PC-3 (cell line): ENCODE measurements at regions not wholly inside any gene's neighbourhood (a gene's known extent, or its start where the extent isn't known, plus 50 kb on each side); places are given as distances from the start of the nearest gene placed in this dataset.

Source experiments
- ATAC-seq: fragments of 200-7000 bp; cut with Tn5 transposase; 2 replicates; pipeline ENCODE4 v1.9.1; 2020; ENCODE audit warnings: mild to moderate bottlenecking, moderate library complexity
- BruUV-seq: library from RNA; stranded (reverse); fragments of 400-500 nt; replicated peaks from 2 replicates; lab custom pipeline; 2021; lab: Mats Ljungman, UMichigan
- CTCF ChIA-PET: fragments of 300-600 bp; sonication (Branson Sonifier 250); formaldehyde crosslinking; loops from one replicate; lab custom pipeline; 2022; ENCODE audit warnings: antibody characterized with exemption; lab: Charles Lee
- POLR2A ChIA-PET: fragments of 300-600 bp; sonication (Branson Sonifier 250); formaldehyde crosslinking; loops from one replicate; lab custom pipeline; 2022; ENCODE audit warnings: antibody characterized with exemption; ENCODE audit not compliant: unreplicated experiment; lab: Charles Lee
- DNase-seq: peaks from one replicate; pipeline ENCODE4 v3.0.0-alpha.2; 2015
- H2AFZ ChIP-seq: fragments of 300-600 bp; sonication (generic); 2 replicates; pipeline ENCODE4 v1.6.0; 2016; ENCODE audit warnings: antibody characterized with exemption, low read length
- H3F3A ChIP-seq: fragments of 300-600 bp; sonication (generic); one replicate; pipeline ENCODE4 v1.6.0; 2017; ENCODE audit warnings: antibody characterized with exemption, low read length, control low read depth, mild to moderate bottlenecking; ENCODE audit not compliant: unreplicated experiment
- H3K27ac ChIP-seq: fragments of 300-600 bp; sonication (generic); 2 replicates; pipeline ENCODE4 v1.5.1; 2016; ENCODE audit warnings: mild to moderate bottlenecking, low read length
- H3K27me3 ChIP-seq: fragments of 300-600 bp; sonication (generic); 2 replicates; pipeline ENCODE4 v1.6.1; 2016; ENCODE audit warnings: low read length, mixed read lengths
- H3K36me3 ChIP-seq: fragments of 300-600 bp; sonication (generic); 2 replicates; pipeline ENCODE4 v1.6.1; 2016; ENCODE audit warnings: low read depth, mixed run types, low read length, mixed read lengths
- H3K4me1 ChIP-seq: fragments of 300-600 bp; sonication (generic); 2 replicates; pipeline ENCODE4 v1.5.1; 2016; ENCODE audit warnings: low read length; ENCODE audit not compliant: insufficient read depth
- H3K4me2 ChIP-seq: fragments of 300-600 bp; sonication (generic); 2 replicates; pipeline ENCODE4 v1.6.0; 2016; ENCODE audit warnings: low read length
- H3K4me3 ChIP-seq: fragments of 300-600 bp; sonication (generic); 2 replicates; pipeline ENCODE4 v1.5.1; 2016; ENCODE audit warnings: mild to moderate bottlenecking, low read length, mixed read lengths
- H3K79me2 ChIP-seq: fragments of 300-600 bp; sonication (generic); 2 replicates; pipeline ENCODE4 v1.6.1; 2017; ENCODE audit warnings: low read length, mixed read lengths
- H3K9ac ChIP-seq: fragments of 300-600 bp; sonication (generic); 2 replicates; pipeline ENCODE4 v1.6.0; 2016; ENCODE audit warnings: mild to moderate bottlenecking, low read length
- H3K9me2 ChIP-seq: fragments of 300-600 bp; sonication (generic); replicated peaks from 2 replicates; pipeline ENCODE4 v1.6.1; 2016; ENCODE audit warnings: mixed run types, low read length, mixed read lengths
- H3K9me3 ChIP-seq: fragments of 300-600 bp; sonication (generic); 2 replicates; pipeline ENCODE4 v1.6.1; 2016; ENCODE audit warnings: low read length, mixed read lengths
- H4K20me1 ChIP-seq: fragments of 300-600 bp; sonication (generic); 2 replicates; pipeline ENCODE4 v1.6.1; 2016; ENCODE audit warnings: low read length, mixed read lengths
- CTCF ChIP-seq: fragments of 300-600 bp; sonication (generic); conservative IDR thresholded peaks from 2 replicates; pipeline ENCODE4 v1.5.1; 2017; ENCODE audit warnings: antibody characterized with exemption, low read depth, mild to moderate bottlenecking, low read length
- EZH2 ChIP-seq: fragments of 300-600 bp; sonication (generic); IDR thresholded peaks from one replicate; pipeline ENCODE4 v1.6.1; 2017; ENCODE audit warnings: antibody characterized with exemption, mild to moderate bottlenecking, low read length; ENCODE audit not compliant: unreplicated experiment
- EZH2phosphoT487 ChIP-seq: fragments of 300-600 bp; sonication (generic); IDR thresholded peaks from 2 replicates; pipeline ENCODE4 v1.6.1; 2018; ENCODE audit warnings: mild to moderate bottlenecking, antibody characterized with exemption, low read length, borderline replicate concordance
- intact Hi-C: fragments of 100-400 bp; cut with micrococcal nuclease; formaldehyde crosslinking; loops from 2 replicates; pipeline ENCODE4 v1.9.0; 2023

GRCh38 chr3:16063603-16064002 is 110.9 kb upstream of the GALNT15 start:
- DNase-seq: no peak
- Histone ChIP-seq H3F3A (peaks cover 12% of the 10 kb centered on the region), H3K27ac (no peak overlapping the region), H3K9me2 (no peaks in the 10 kb centered on the region), H2AFZ (no peak overlapping the region), H3K9ac (no peak overlapping the region), H3K4me1 (peaks cover 57% of the 10 kb centered on the region), H3K27me3 (no peaks in the 10 kb centered on the region), H3K36me3 (no peaks in the 10 kb centered on the region), H3K4me2 (no peak overlapping the region), H3K9me3 (no peaks in the 10 kb centered on the region), H3K4me3 (no peak overlapping the region), H4K20me1 (no peaks in the 10 kb centered on the region), H3K79me2 (no peaks in the 10 kb centered on the region)
- no peak for ATAC-seq
- intact Hi-C loops: loop anchor here (5.0 kb wide), 1 partner anchor 114 kb away; no protein-coding TSS in a partner anchor
- ChIA-PET POLR2A (no interaction called here), CTCF (no interaction called here)
- BruUV-seq: no TSS peak
- TF ChIP-seq EZH2phosphoT487 (no peak), CTCF (no peak)

- Histone ChIP-seq H3K9me2 (no peaks in the 10 kb centered on the region), H3K36me3 (no peaks in the 10 kb centered on the region), H3K79me2 (no peaks in the 10 kb centered on the region), H3K4me3 (no peak overlapping the region), H4K20me1 (no peaks in the 10 kb centered on the region), H3K4me1 (peaks cover 57% of the 10 kb centered on the region), H3K4me2 (no peak overlapping the region), H3F3A (peaks cover 16% of the 10 kb centered on the region), H3K9me3 (no peaks in the 10 kb centered on the region), H3K27ac (no peak overlapping the region), H3K27me3 (no peaks in the 10 kb centered on the region), H2AFZ (no peak overlapping the region), H3K9ac (no peak overlapping the region)
- BruUV-seq: no TSS peak
- TF ChIP-seq CTCF: no peak
- TF ChIP-seq EZH2phosphoT487: no peak
- TF ChIP-seq EZH2: no peak
- peak; percentile 53 for DNase-seq
- CTCF ChIA-PET: no interaction called here
- POLR2A ChIA-PET: no interaction called here
- intact Hi-C loops: loop anchor here (5.0 kb wide), 1 partner anchor 112 kb away; no protein-coding TSS in a partner anchor
- ATAC-seq: no peak
Measured at GRCh38 chr3:16064642-16065414, 109.7 kb upstream of the GALNT15 start.

- Histone ChIP-seq H3K9ac (no peak overlapping the region), H3K4me1 (peaks cover 57% of the 10 kb centered on the region), H3K4me2 (no peak overlapping the region), H3K79me2 (no peaks in the 10 kb centered on the region), H3K27ac (no peak overlapping the region), H3K36me3 (no peaks in the 10 kb centered on the region), H2AFZ (no peak overlapping the region), H4K20me1 (no peaks in the 10 kb centered on the region), H3K9me3 (no peaks in the 10 kb centered on the region), H3K9me2 (no peaks in the 10 kb centered on the region), H3K4me3 (no peak overlapping the region), H3F3A (peaks cover 16% of the 10 kb centered on the region), H3K27me3 (no peaks in the 10 kb centered on the region)
- no peak for DNase-seq
- no peak for ATAC-seq
- CTCF ChIA-PET: no interaction called here
- BruUV-seq: no TSS peak
- POLR2A ChIA-PET: no interaction called here
- TF ChIP-seq EZH2phosphoT487: no peak
- TF ChIP-seq CTCF: no peak
- TF ChIP-seq EZH2: no peak
- intact Hi-C loops: no loop called here
Measured at GRCh38 chr3:16066545-16066944, 107.9 kb upstream of the GALNT15 start.
